HG03039 (cell line): ENCODE measurements at regions not wholly inside any gene's neighbourhood (a gene's known extent, or its start where the extent isn't known, plus 50 kb on each side); places are given as distances from the start of the nearest gene placed in this dataset.
"Not testable (repeated sequence)": the region's sequence is repeated elsewhere in the genome, so short reads cannot be mapped to it uniquely, and the experiment has no call there.

Source experiments
- ATAC-seq: cut with Tn5 transposase; IDR thresholded peaks from one replicate; pipeline ENCODE4 v1.9.1; 2021; ENCODE audit warnings: mild to moderate bottlenecking, moderate library complexity; ENCODE audit not compliant: unreplicated experiment

GRCh38 chr6:125643967-125644661 is 105.3 kb upstream of the HEY2 start:
- ATAC-seq, result not testable (repeated sequence)

GRCh38 chr6:125647391-125647790 is 102.0 kb upstream of the HEY2 start:
- no peak for ATAC-seq

GRCh38 chr6:125653752-125654151 is 95.7 kb upstream of the HEY2 start:
- not testable (repeated sequence) for ATAC-seq

GRCh38 chr6:125655511-125655910 is 93.9 kb upstream of the HEY2 start:
- ATAC-seq, result no peak

GRCh38 chr6:125656287-125656870 is 93.1 kb upstream of the HEY2 start:
- no peak for ATAC-seq

- ATAC-seq, result no peak
Measured at GRCh38 chr6:125658136-125658535, 91.3 kb upstream of the HEY2 start.

- ATAC-seq, result no peak
Measured at GRCh38 chr6:125658759-125659431, 90.5 kb upstream of the HEY2 start.

- no peak for ATAC-seq
Measured at GRCh38 chr6:125659887-125660286, 89.5 kb upstream of the HEY2 start.

- ATAC-seq, result no peak
Measured at GRCh38 chr6:125662296-125662695, 87.1 kb upstream of the HEY2 start.

- no peak for ATAC-seq
Measured at GRCh38 chr6:125665295-125665814, 84.1 kb upstream of the HEY2 start.

GRCh38 chr6:125667326-125667725 is 82.1 kb upstream of the HEY2 start:
- ATAC-seq, result no peak

- no peak for ATAC-seq
Measured at GRCh38 chr6:125668071-125668470, 81.4 kb upstream of the HEY2 start.

- no peak for ATAC-seq
Measured at GRCh38 chr6:125670568-125670967, 78.9 kb upstream of the HEY2 start.

- ATAC-seq, result no peak
Measured at GRCh38 chr6:125671323-125671722, 78.1 kb upstream of the HEY2 start.

GRCh38 chr6:125674230-125674629 is 75.2 kb upstream of the HEY2 start:
- ATAC-seq, result no peak

GRCh38 chr6:125678601-125679000 is 70.8 kb upstream of the HEY2 start:
- ATAC-seq, result no peak

GRCh38 chr6:125679128-125679527 is 70.3 kb upstream of the HEY2 start:
- ATAC-seq, result no peak

GRCh38 chr6:125679651-125680050 is 69.8 kb upstream of the HEY2 start:
- no peak for ATAC-seq

GRCh38 chr6:125682939-125683338 is 66.5 kb upstream of the HEY2 start:
- no peak for ATAC-seq

- ATAC-seq, result no peak
Measured at GRCh38 chr6:125688138-125688537, 61.3 kb upstream of the HEY2 start.

GRCh38 chr6:125693480-125693879 is 56.0 kb upstream of the HEY2 start:
- no peak for ATAC-seq

- ATAC-seq, result no peak
Measured at GRCh38 chr6:125699591-125699990, 49.8 kb upstream of the HEY2 start.
